Glomerular endothelial cell (primary cell): ENCODE measurements at regions not wholly inside any gene's neighbourhood (a gene's known extent, or its start where the extent isn't known, plus 50 kb on each side); places are given as distances from the start of the nearest gene placed in this dataset.
"Not testable (repeated sequence)": the region's sequence is repeated elsewhere in the genome, so short reads cannot be mapped to it uniquely, and the experiment has no call there.

Experiments used
- DNase-seq: peaks from one replicate; pipeline ENCODE4 v3.0.0-alpha.2; 2011; ENCODE audit warnings: low read depth, low spot score; ENCODE audit errors: extremely low read depth

- not testable (repeated sequence) for DNase-seq
Observed at GRCh38 chr2:101645886-101646285, 51.6 kb upstream of the MAP4K4 start.

GRCh38 chr2:101644842-101645383 is 52.6 kb upstream of the MAP4K4 start:
- DNase-seq = no peak

GRCh38 chr2:101643004-101643524 is 54.4 kb upstream of the MAP4K4 start:
- no peak for DNase-seq

GRCh38 chr2:101638817-101639605 is 58.5 kb upstream of the MAP4K4 start:
- no peak for DNase-seq

GRCh38 chr2:101638181-101638711 is 59.3 kb upstream of the MAP4K4 start:
- no peak for DNase-seq

- no peak for DNase-seq
Observed at GRCh38 chr2:101630224-101630949, 67.1 kb upstream of the MAP4K4 start.

- no peak for DNase-seq
Observed at GRCh38 chr2:101628030-101628392, 69.5 kb upstream of the MAP4K4 start.

GRCh38 chr2:101627285-101628029 is 70.0 kb upstream of the MAP4K4 start:
- DNase-seq = no peak

- DNase-seq = not testable (repeated sequence)
Observed at GRCh38 chr2:101625814-101626213, 71.7 kb upstream of the MAP4K4 start.

- DNase-seq = no peak
Observed at GRCh38 chr2:101625387-101625786, 72.1 kb upstream of the MAP4K4 start.

GRCh38 chr2:101624706-101625332 is 72.7 kb upstream of the MAP4K4 start:
- DNase-seq = no peak

- DNase-seq = no peak
Observed at GRCh38 chr2:101623031-101623521, 74.4 kb upstream of the MAP4K4 start.

GRCh38 chr2:101622210-101623030 is 75.1 kb upstream of the MAP4K4 start:
- DNase-seq = no peak

GRCh38 chr2:101619191-101619591 is 78.3 kb upstream of the MAP4K4 start:
- peak; percentile 61 for DNase-seq

- no peak for DNase-seq
Observed at GRCh38 chr2:101617796-101618195, 79.7 kb upstream of the MAP4K4 start.

GRCh38 chr2:101617188-101617587 is 80.3 kb upstream of the MAP4K4 start:
- no peak for DNase-seq

- DNase-seq = no peak
Observed at GRCh38 chr2:101614127-101614759, 83.3 kb upstream of the MAP4K4 start.

- DNase-seq = no peak
Observed at GRCh38 chr2:101613056-101613704, 84.3 kb upstream of the MAP4K4 start.
